HCT116 (cell line): ENCODE measurements at regions not wholly inside any gene's neighbourhood (a gene's known extent, or its start where the extent isn't known, plus 50 kb on each side); places are given as distances from the start of the nearest gene placed in this dataset.

Experiments used
- ATAC-seq: fragments of 200-7000 bp; cut with Tn5 transposase; 2 replicates; pipeline ENCODE4 v1.9.1; 2020; ENCODE audit warnings: mild to moderate bottlenecking, moderate library complexity
- BruUV-seq: library from RNA; stranded (reverse); fragments of 400-500 nt; replicated peaks from 2 replicates; lab custom pipeline; 2021; lab: Mats Ljungman, UMichigan
- CTCF ChIA-PET: fragments of 300-600 bp; sonication (Branson Sonifier 250); formaldehyde crosslinking; loops from one replicate; lab custom pipeline; 2021; ENCODE audit warnings: antibody characterized with exemption; lab: Charles Lee
- POLR2A ChIA-PET: fragments of 300-600, 350-600 bp; sonication (Branson Sonifier 250); formaldehyde crosslinking; loops from one replicate; lab custom pipeline; 2021; ENCODE audit warnings: antibody characterized with exemption; lab: Charles Lee
- RAD21 ChIA-PET, 2 experiments: fragments of 300-600 bp; sonication (Branson Sonifier 250); formaldehyde crosslinking; loops; one replicate each; lab custom pipeline; 2023; ENCODE audit warnings: low total read pairs in 2 of 2; ENCODE audit not compliant: uncharacterized antibody in 2 of 2, unreplicated experiment in 2 of 2, low non-redundant PET in 1 of 2; lab: Charles Lee
- DNase-seq: peaks from one replicate; pipeline ENCODE4 v3.0.0-alpha.2; 2010; ENCODE audit warnings: low read depth, low spot score
- H2AFZ ChIP-seq: fragments of 200-600 bp; shearing (Covaris generic), sonication (generic); 2 replicates; pipeline ENCODE4 v1.6.1; 2017; ENCODE audit warnings: low read depth, mixed run types, mixed read lengths, antibody characterized with exemption, low read length; ENCODE audit not compliant: poor library complexity, severe bottlenecking
- H3K27ac ChIP-seq: 2 replicates; pipeline ENCODE4 v1.5.1; 2012; ENCODE audit warnings: low read depth, low read length
- H3K27me3 ChIP-seq: fragments of 200-600 bp; sonication (generic); 2 replicates; pipeline ENCODE4 v1.6.1; 2016; ENCODE audit warnings: mixed run types, low read length, mixed read lengths; ENCODE audit not compliant: insufficient read depth
- H3K36me3 ChIP-seq, 2 experiments: fragments of 200-500 bp in 1 of 2; fragments of 200-600 bp in 1 of 2; sonication (Bioruptor generic) in 1 of 2; sonication (generic) in 1 of 2; 2 replicates each; pipeline versions ENCODE4 v1.5.1 to v1.6.1; 2014 to 2016; ENCODE audit warnings: low read length in 2 of 2, inconsistent platforms in 1 of 2, mixed read lengths in 1 of 2, mixed run types in 1 of 2; ENCODE audit not compliant: insufficient read depth in 2 of 2, control insufficient read depth in 1 of 2
- H3K4me1 ChIP-seq, 2 experiments: fragments of 200-600 bp in 1 of 2; sonication (generic) in 1 of 2; 2 replicates each; pipeline versions ENCODE4 v1.5.1 to v1.6.1; 2012 to 2017; ENCODE audit warnings: low read length in 2 of 2, inconsistent platforms in 1 of 2, mild to moderate bottlenecking in 1 of 2, mixed read lengths in 1 of 2, mixed run types in 1 of 2, moderate library complexity in 1 of 2; ENCODE audit not compliant: insufficient read depth in 2 of 2, control insufficient read depth in 1 of 2
- H3K4me2 ChIP-seq: fragments of 200-600 bp; sonication (generic); 2 replicates; pipeline ENCODE4 v1.6.1; 2017; ENCODE audit warnings: mixed run types, low read length, mixed read lengths
- H3K4me3 ChIP-seq, 2 experiments: fragments of 200-600 bp in 1 of 2; sonication (generic) in 1 of 2; replicated peaks in 1 of 2; 2 replicates each; pipeline ENCODE4 v1.5.1; 2011 to 2016; ENCODE audit warnings: low read length in 2 of 2, control low read depth in 1 of 2, low read depth in 1 of 2, mild to moderate bottlenecking in 1 of 2, mixed read lengths in 1 of 2, mixed run types in 1 of 2
- H3K79me2 ChIP-seq: fragments of 200-600 bp; sonication (generic); 2 replicates; pipeline ENCODE4 v1.6.1; 2017; ENCODE audit warnings: mild to moderate bottlenecking, mixed run types, low read length, moderate library complexity, mixed read lengths; ENCODE audit not compliant: insufficient read depth
- H3K9ac ChIP-seq: fragments of 200-600 bp; sonication (generic); 2 replicates; pipeline ENCODE4 v1.6.1; 2016; ENCODE audit warnings: low read length, mixed read lengths
- H3K9me2 ChIP-seq: fragments of 200-600 bp; sonication (generic), shearing (Covaris generic); 2 replicates; pipeline ENCODE4 v1.6.1; 2017; ENCODE audit warnings: mixed run types, mild to moderate bottlenecking, moderate library complexity; ENCODE audit not compliant: insufficient read depth
- H3K9me3 ChIP-seq, 2 experiments: fragments of 200-500 bp in 1 of 2; fragments of 200-600 bp in 1 of 2; sonication (Bioruptor generic) in 1 of 2; sonication (generic) in 1 of 2; 2 replicates each; pipeline ENCODE4 v1.6.1; 2014 to 2017; ENCODE audit warnings: low read length in 2 of 2, mixed read lengths in 2 of 2, inconsistent platforms in 1 of 2, low read depth in 1 of 2, mild to moderate bottlenecking in 1 of 2, mixed run types in 1 of 2, moderate library complexity in 1 of 2; ENCODE audit not compliant: control insufficient read depth in 1 of 2, insufficient read depth in 1 of 2
- H4K20me1 ChIP-seq: fragments of 200-600 bp; sonication (generic), shearing (Covaris generic); 2 replicates; pipeline ENCODE4 v1.6.1; 2017; ENCODE audit warnings: mixed run types, mild to moderate bottlenecking, moderate library complexity; ENCODE audit not compliant: insufficient read depth
- ATF3 ChIP-seq: IDR thresholded peaks from 2 replicates; pipeline ENCODE4 v1.6.1; 2012
- CBX3 ChIP-seq: IDR thresholded peaks from 2 replicates; pipeline ENCODE4 v1.6.1; 2012; ENCODE audit warnings: low read depth
- CEBPB ChIP-seq: IDR thresholded peaks from 2 replicates; pipeline ENCODE4 v1.6.1; 2012; ENCODE audit warnings: low read depth
- EGR1 ChIP-seq: IDR thresholded peaks from 2 replicates; pipeline ENCODE4 v1.6.1; 2012; ENCODE audit warnings: low read depth
- EZH2phosphoT487 ChIP-seq: fragments of 200-600 bp; IDR thresholded peaks from 2 replicates; pipeline ENCODE4 v1.6.1; 2018; ENCODE audit warnings: antibody characterized with exemption, borderline replicate concordance
- FOSL1 ChIP-seq: IDR thresholded peaks from 2 replicates; pipeline ENCODE4 v1.6.1; 2012; ENCODE audit warnings: low read depth
- MAX ChIP-seq: IDR thresholded peaks from 2 replicates; pipeline ENCODE4 v1.6.1; 2012
- POLR2A ChIP-seq: IDR thresholded peaks from 2 replicates; pipeline ENCODE4 v1.7.0; 2011; ENCODE audit warnings: borderline replicate concordance; ENCODE audit not compliant: insufficient read depth, insufficient read length; ENCODE audit errors: extremely low read depth
- POLR2AphosphoS5 ChIP-seq: IDR thresholded peaks from 2 replicates; pipeline ENCODE4 v1.6.1; 2011; ENCODE audit warnings: mild to moderate bottlenecking, low read depth, low read length, moderate library complexity
- RAD21 ChIP-seq: IDR thresholded peaks from 2 replicates; pipeline ENCODE4 v1.6.1; 2012; ENCODE audit warnings: low read depth, mild to moderate bottlenecking
- REST ChIP-seq: IDR thresholded peaks from 2 replicates; pipeline ENCODE4 v1.6.1; 2012; ENCODE audit warnings: low read depth
- SIN3A ChIP-seq: IDR thresholded peaks from 2 replicates; pipeline ENCODE4 v1.6.1; 2012; ENCODE audit warnings: low read depth
- SP1 ChIP-seq: IDR thresholded peaks from 2 replicates; pipeline ENCODE4 v1.6.1; 2012; ENCODE audit warnings: low read depth
- SRF ChIP-seq: IDR thresholded peaks from 2 replicates; pipeline ENCODE4 v1.6.1; 2012; ENCODE audit warnings: low read depth
- YY1 ChIP-seq: IDR thresholded peaks from 2 replicates; pipeline ENCODE4 v1.6.1; 2011; ENCODE audit warnings: low read length, low read depth, moderate library complexity, mild to moderate bottlenecking; ENCODE audit not compliant: insufficient replicate concordance; ENCODE audit errors: extremely low read depth
- ZNF274 ChIP-seq: fragments of 200-500 bp; sonication (Bioruptor generic); IDR thresholded peaks from 2 replicates; pipeline ENCODE4 v1.6.1; 2014; ENCODE audit warnings: mild to moderate bottlenecking, low read depth, low read length, inconsistent platforms
- intact Hi-C: fragments of 100-400 bp; cut with micrococcal nuclease; formaldehyde crosslinking; loops from 2 replicates; pipeline ENCODE4 v1.10.0; 2022

- TF ChIP-seq EGR1 (no peak), SIN3A (no peak), CBX3 (no peak), SP1 (no peak), ZNF274 (no peak), FOSL1 (no peak), SRF (no peak), CEBPB (no peak)
Observed at GRCh38 chr9:109912726-109913460, 132.9 kb downstream of the PALM2AKAP2 start (continued).

- Histone ChIP-seq H3K79me2 (no peaks in the 10 kb centered on the region), H2AFZ (no peak overlapping the region), H3K27ac (no peak overlapping the region), H3K9me3 (no peaks in the 10 kb centered on the region), H3K36me3 (no peaks in the 10 kb centered on the region), H3K9ac (no peak overlapping the region), H3K4me2 (no peak overlapping the region), H3K4me3 (no peak overlapping the region), H3K9me2 (no peaks in the 10 kb centered on the region), H3K4me1 (peaks cover 9 to 19% of the 10 kb centered on the region in 2 experiments; a peak in 3 of 4 replicates), H4K20me1 (no peaks in the 10 kb centered on the region), H3K27me3 (no peaks in the 10 kb centered on the region)
- ATAC-seq, result no peak
- POLR2A ChIA-PET, result no interaction called here
- BruUV-seq, result no TSS peak
- CTCF ChIA-PET, result no interaction called here
- RAD21 ChIA-PET, result no interaction called here
- DNase-seq, result no peak
- intact Hi-C loops, result no loop called here
- no peak for TF ChIP-seq EZH2phosphoT487
- no peak for TF ChIP-seq POLR2A
- TF ChIP-seq REST, result no peak
- TF ChIP-seq ATF3, result no peak
- TF ChIP-seq FOSL1, result no peak
- TF ChIP-seq POLR2AphosphoS5, result no peak
- TF ChIP-seq YY1, result no peak
- no peak for TF ChIP-seq MAX
- no peak for TF ChIP-seq SRF
- no peak for TF ChIP-seq RAD21
- TF ChIP-seq, all 23 proteins: peak for 0
Observed at GRCh38 chr9:109913461-109913810, 133.4 kb downstream of the PALM2AKAP2 start.
